Spleen (tissue), 11 donors: ENCODE measurements at regions not wholly inside any gene's neighbourhood (a gene's known extent, or its start where the extent isn't known, plus 50 kb on each side); places are given as distances from the start of the nearest gene placed in this dataset.

Experiments
- DNase-seq: peaks from one replicate; pipeline ENCODE4 v3.0.0-alpha.2; 2020
- H3K27ac ChIP-seq, 8 donors: fragments of 200-600 bp; sonication (generic) in 7 of 8; 1 replicate in 4 of 8; 2 replicates in 4 of 8; pipeline versions ENCODE4 v1.5.0 to v1.8.0; 2016 to 2021; ENCODE audit warnings: inconsistent platforms in 4 of 8, mild to moderate bottlenecking in 4 of 8, moderate library complexity in 1 of 8
- H3K27me3 ChIP-seq, 7 donors: fragments of 200-600 bp; sonication (generic) in 6 of 7; replicated peaks in 1 of 7; 1 replicate in 4 of 7; 2 replicates in 3 of 7; pipeline versions ENCODE4 v1.5.0 to v1.8.0; 2016 to 2021; ENCODE audit warnings: inconsistent platforms in 3 of 7, mild to moderate bottlenecking in 1 of 7
- H3K36me3 ChIP-seq, 6 donors: fragments of 200-600 bp; sonication (generic) in 5 of 6; 1 replicate in 4 of 6; 2 replicates in 2 of 6; pipeline versions ENCODE4 v1.5.0 to v1.8.0; 2016 to 2021; ENCODE audit warnings: inconsistent platforms in 2 of 6
- H3K4me1 ChIP-seq, 6 donors: fragments of 200-600 bp; sonication (generic) in 5 of 6; 1 replicate in 3 of 6; 2 replicates in 3 of 6; pipeline versions ENCODE4 v1.5.0 to v1.8.0; 2016 to 2021; ENCODE audit warnings: inconsistent platforms in 3 of 6
- H3K4me3 ChIP-seq, 8 donors: fragments of 200-600 bp; sonication (generic) in 7 of 8; 1 replicate in 4 of 8; 2 replicates in 4 of 8; pipeline versions ENCODE4 v1.5.0 to v1.8.0; 2016 to 2021; ENCODE audit warnings: inconsistent platforms in 4 of 8, mild to moderate bottlenecking in 4 of 8, moderate library complexity in 2 of 8
- H3K9me3 ChIP-seq, 8 donors: fragments of 200-600 bp; sonication (generic) in 7 of 8; 1 replicate in 4 of 8; 2 replicates in 4 of 8; pipeline versions ENCODE4 v1.5.0 to v1.8.0; 2016 to 2021; ENCODE audit warnings: inconsistent platforms in 4 of 8
- CTCF ChIP-seq, 11 experiments: fragments of 200-600 bp in 7 of 11; fragments of 450-650 bp in 4 of 11; sonication (generic) in 4 of 11; IDR thresholded peaks in 8 of 11; conservative IDR thresholded peaks in 3 of 11; 1 replicate in 7 of 11; 2 replicates in 4 of 11; pipeline versions ENCODE4 v1.4.0 to v1.8.0; 2016 to 2021; ENCODE audit warnings: antibody characterized with exemption in 11 of 11, inconsistent platforms in 4 of 11, mild to moderate bottlenecking in 1 of 11
- POLR2A ChIP-seq, 3 donors: fragments of 450-650 bp; IDR thresholded peaks; one replicate each; pipeline ENCODE4 v1.5.1; 2017; ENCODE audit warnings: antibody characterized with exemption in 3 of 3, mild to moderate bottlenecking in 1 of 3
- POLR2AphosphoS5 ChIP-seq, 3 donors: sonication (generic); formaldehyde crosslinking; IDR thresholded peaks; one replicate each; pipeline ENCODE4 v1.5.1; 2017; ENCODE audit warnings: antibody characterized with exemption in 3 of 3
- WGBS, 5 donors: extraction: QIAGEN DNeasy Blood & Tissue Kit in 3 of 5; methylation state at CpG; one replicate each; pipeline versions ENCODE4 v1.1.5 to v1.1.7; 2013 to 2018; 5-methylcytosine and 5-hydroxymethylcytosine counted together
- intact Hi-C: fragments of 100-400 bp; cut with DNase I; formaldehyde crosslinking; loops from one replicate; pipeline ENCODE4 v1.15.0; 2023; ENCODE audit warnings: low total_unique reads
- donor health status: healthy with polysubstance abuse.
- donor health status: DM: no; HTN: no; CAD: no; lungs with moderate emphysema.
- donor health status: DM: no; HTN: no; CAD: no.
- donor health status: Bipolar disorder and iron deficiency.
- donor health status: healthy.
- donor health status: DM: no; HTN: no; CAD: no.
- donor health status: DM: yes; HTN: yes; CAD: no.

DNA sequence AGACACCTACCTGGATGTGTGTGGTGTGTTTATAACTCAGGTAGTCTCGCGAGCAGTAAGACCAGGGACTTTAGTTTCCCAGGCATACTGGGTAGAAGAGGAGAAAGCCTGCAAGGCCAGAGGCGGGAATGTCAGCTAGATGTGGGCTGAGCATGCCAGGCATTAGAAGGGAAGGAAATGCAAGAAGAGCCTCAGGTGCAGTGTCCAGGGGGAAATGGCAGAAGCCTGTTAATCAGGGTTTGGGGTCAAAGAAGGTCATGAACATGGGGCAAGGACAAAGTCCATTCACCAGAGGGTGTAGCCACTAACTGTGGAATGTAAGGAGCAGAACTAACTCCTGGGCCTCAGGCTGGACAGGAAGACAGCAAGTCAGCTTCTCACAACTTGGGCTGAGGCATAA is 305.0 kb downstream of the SMOC2 start:
- intact Hi-C loops: no loop called here
- no peaks in the 10 kb centered on the region for H3K4me1 ChIP-seq
- no peaks in the 10 kb centered on the region for H3K27me3 ChIP-seq
- H3K27ac ChIP-seq: no peak overlapping the region
- no peaks in the 10 kb centered on the region for H3K36me3 ChIP-seq
- no peak overlapping the region for H3K4me3 ChIP-seq
- 78 to 88% (median 86%) methylated on average over 3 of the region's 3 CpGs for WGBS, 5 donors
- TF ChIP-seq POLR2AphosphoS5 (IDR thresholded peaks at IDR 0.05) (no peak), POLR2A (IDR thresholded peaks at IDR 0.05) (no peak), CTCF (IDR thresholded peaks at IDR 0.05 in 8 of 11, conservative IDR thresholded peaks at IDR 0.05 in 3 of 11) (no peak)
- no peak for DNase-seq
- peaks cover 0 to 16% (median 0%) of the 10 kb centered on the region in 8 donors for H3K9me3 ChIP-seq

DNA sequence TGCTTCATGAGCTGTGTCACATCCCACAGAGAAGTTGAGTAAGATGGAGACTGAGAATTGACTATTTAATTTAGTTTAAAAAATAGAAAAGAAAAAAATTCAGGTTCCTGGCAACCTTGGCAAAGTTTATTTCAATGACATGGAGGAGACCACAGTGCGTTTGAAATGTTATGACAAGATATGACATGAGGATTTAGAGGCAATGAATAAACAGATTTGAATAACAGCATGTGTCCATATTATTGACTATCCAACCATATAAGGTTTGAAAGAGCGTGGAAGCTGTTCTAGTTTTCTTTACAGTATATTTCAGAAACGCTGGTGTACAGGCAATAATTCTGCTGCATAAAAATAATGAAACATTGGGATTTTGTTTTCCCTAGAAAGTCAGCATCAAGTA is 303.9 kb downstream of the SMOC2 start:
- no peak for TF ChIP-seq POLR2AphosphoS5 (IDR thresholded peaks at IDR 0.05)
- no peak for TF ChIP-seq POLR2A (IDR thresholded peaks at IDR 0.05)
- TF ChIP-seq CTCF (IDR thresholded peaks at IDR 0.05 in 8 of 11, conservative IDR thresholded peaks at IDR 0.05 in 3 of 11): no peak
- Histone ChIP-seq H3K9me3 (peaks cover 0 to 27% (median 0%) of the 10 kb centered on the region in 8 donors), H3K36me3 (no peaks in the 10 kb centered on the region), H3K27me3 (no peaks in the 10 kb centered on the region), H3K4me1 (no peaks in the 10 kb centered on the region), H3K27ac (no peak overlapping the region), H3K4me3 (no peak overlapping the region)
- 73 to 83% (median 77%) methylated on average over 3 of the region's 3 CpGs for WGBS, 5 donors
- intact Hi-C loops: no loop called here
- no peak for DNase-seq

DNA sequence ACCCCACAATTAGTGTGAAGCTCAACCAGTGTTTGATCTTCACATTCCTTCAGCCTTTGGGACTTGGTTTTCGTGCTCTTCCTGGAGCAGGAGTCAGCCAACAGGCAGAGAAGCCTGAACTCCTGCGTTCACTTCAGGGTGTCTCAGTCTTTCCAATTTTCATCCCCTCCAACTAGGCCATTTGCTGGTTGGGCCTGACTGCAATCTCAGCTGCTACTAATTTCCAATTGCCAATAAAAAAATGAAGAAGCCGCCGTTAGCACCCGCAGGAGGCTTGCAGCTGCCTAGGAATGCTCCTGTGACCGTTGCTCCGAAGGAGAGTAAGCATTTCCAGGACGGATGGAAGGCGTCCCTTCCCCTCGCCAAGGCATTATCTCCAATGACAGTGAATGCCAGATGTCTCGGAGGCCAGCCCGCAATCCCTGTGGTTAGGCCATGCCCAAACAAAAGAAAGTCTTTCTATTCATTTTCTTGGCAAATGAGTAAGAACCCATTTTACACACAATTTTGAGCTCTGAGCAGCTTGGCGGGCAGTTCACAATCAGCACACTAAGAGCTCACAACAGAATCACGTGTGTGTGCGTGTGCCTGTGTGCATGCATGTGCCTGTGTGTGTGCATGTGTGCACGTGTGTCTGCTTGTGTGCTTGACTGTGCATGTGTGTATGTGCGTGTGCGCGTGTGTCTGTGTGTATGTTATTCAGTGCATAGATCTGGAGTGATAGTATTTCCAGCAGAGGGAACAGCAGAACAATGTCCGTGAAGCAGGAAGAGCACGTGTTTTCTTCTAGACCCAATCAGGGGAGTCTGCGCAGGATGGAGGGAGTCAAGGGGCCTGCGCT is 301.2 kb downstream of the SMOC2 start:
- TF ChIP-seq POLR2AphosphoS5 (IDR thresholded peaks at IDR 0.05): no peak
- TF ChIP-seq POLR2A (IDR thresholded peaks at IDR 0.05): no peak
- TF ChIP-seq CTCF (IDR thresholded peaks at IDR 0.05 in 8 of 11, conservative IDR thresholded peaks at IDR 0.05 in 3 of 11): no peak
- no peak for DNase-seq
- Histone ChIP-seq H3K4me3 (no peak overlapping the region), H3K27ac (no peak overlapping the region), H3K9me3 (peaks cover 0 to 46% (median 21%) of the 10 kb centered on the region in 8 donors), H3K27me3 (no peaks in the 10 kb centered on the region), H3K4me1 (no peaks in the 10 kb centered on the region), H3K36me3 (no peaks in the 10 kb centered on the region)
- intact Hi-C loops: no loop called here
- 81 to 92% (median 90%) methylated on average over 23 of the region's 23 CpGs for WGBS, 5 donors

- DNase-seq: no peak
- Histone ChIP-seq H3K27ac (no peak overlapping the region), H3K9me3 (peaks cover 0 to 55% (median 28%) of the 10 kb centered on the region in 8 donors), H3K4me1 (no peaks in the 10 kb centered on the region), H3K36me3 (no peaks in the 10 kb centered on the region), H3K27me3 (no peaks in the 10 kb centered on the region), H3K4me3 (no peak overlapping the region)
- WGBS, 5 donors: 88 to 98% (median 91%) methylated on average over 3 of the region's 3 CpGs
- intact Hi-C loops: no loop called here
- TF ChIP-seq POLR2AphosphoS5 (IDR thresholded peaks at IDR 0.05): no peak
- no peak for TF ChIP-seq POLR2A (IDR thresholded peaks at IDR 0.05)
- TF ChIP-seq CTCF (IDR thresholded peaks at IDR 0.05 in 8 of 11, conservative IDR thresholded peaks at IDR 0.05 in 3 of 11): no peak
Observed at GRCh38 chr6:168741305-168741704, 300.3 kb downstream of the SMOC2 start.
